Skin epidermis (tissue), 12 donors: ENCODE measurements at regions not wholly inside any gene's neighbourhood (a gene's known extent, or its start where the extent isn't known, plus 50 kb on each side); places are given as distances from the start of the nearest gene placed in this dataset.
"Not testable (repeated sequence)": the region's sequence is repeated elsewhere in the genome, so short reads cannot be mapped to it uniquely, and the experiment has no call there.

Experiments
- H3K27ac ChIP-seq, 21 experiments: fragments of 200-600 bp; sonication (generic) in 11 of 21; one replicate each; pipeline ENCODE4 v1.5.0; 2020; ENCODE audit warnings: mild to moderate bottlenecking in 3 of 21, inconsistent platforms in 2 of 21, moderate library complexity in 2 of 21
- H3K4me3 ChIP-seq, 7 experiments: fragments of 200-600 bp; sonication (generic) in 2 of 7; one replicate each; pipeline ENCODE4 v1.5.0; 2020; ENCODE audit warnings: inconsistent platforms in 2 of 7, mild to moderate bottlenecking in 2 of 7, moderate library complexity in 1 of 7

GRCh38 chr5:121525706-121526105, 326.0 kb upstream of the FTMT start:
- no peak overlapping the region for H3K4me3 ChIP-seq
- H3K27ac ChIP-seq, result no peak overlapping the region

GRCh38 chr5:121526908-121527307, 324.8 kb upstream of the FTMT start:
- no peak overlapping the region for H3K27ac ChIP-seq

GRCh38 chr5:121533814-121534213, 317.9 kb upstream of the FTMT start:
- Histone ChIP-seq H3K4me3 (no peak overlapping the region), H3K27ac (peak overlapping the region in 1 of 21 experiments; percentile 34)

More at GRCh38 chr5:121526908-121527307, 324.8 kb upstream of the FTMT start:
- no peak overlapping the region for H3K4me3 ChIP-seq

- no peak overlapping the region for H3K4me3 ChIP-seq
Measured at GRCh38 chr5:121550989-121551388, 300.7 kb upstream of the FTMT start.

GRCh38 chr5:121559832-121560231, 291.9 kb upstream of the FTMT start:
- no peak overlapping the region for H3K27ac ChIP-seq
- H3K4me3 ChIP-seq, result no peak overlapping the region

More at GRCh38 chr5:121550989-121551388, 300.7 kb upstream of the FTMT start:
- no peak overlapping the region for H3K27ac ChIP-seq

GRCh38 chr5:121572061-121572460, 279.6 kb upstream of the FTMT start:
- Histone ChIP-seq H3K27ac (no peak overlapping the region), H3K4me3 (no peak overlapping the region)

- no peak overlapping the region for H3K27ac ChIP-seq
- H3K4me3 ChIP-seq, result no peak overlapping the region
Measured at GRCh38 chr5:121573721-121574382, 277.8 kb upstream of the FTMT start.

- no peak overlapping the region for H3K27ac ChIP-seq
- H3K4me3 ChIP-seq, result no peak overlapping the region
Measured at GRCh38 chr5:121581588-121581987, 270.1 kb upstream of the FTMT start.

- Histone ChIP-seq H3K4me3 (no peak overlapping the region), H3K27ac (no peak overlapping the region)
Measured at GRCh38 chr5:121596882-121597281, 254.8 kb upstream of the FTMT start.

- Histone ChIP-seq H3K4me3 (no peak overlapping the region), H3K27ac (no peak overlapping the region)
Measured at GRCh38 chr5:121608826-121609225, 242.9 kb upstream of the FTMT start.

- no peak overlapping the region for H3K27ac ChIP-seq
- no peak overlapping the region for H3K4me3 ChIP-seq
Measured at GRCh38 chr5:121624035-121624434, 227.6 kb upstream of the FTMT start.

- H3K4me3 ChIP-seq, result no peak overlapping the region
- H3K27ac ChIP-seq, result no peak overlapping the region
Measured at GRCh38 chr5:121628783-121629182, 222.9 kb upstream of the FTMT start.

- Histone ChIP-seq H3K4me3 (no peak overlapping the region), H3K27ac (no peak overlapping the region)
Measured at GRCh38 chr5:121630402-121630801, 221.3 kb upstream of the FTMT start.

GRCh38 chr5:121634946-121635345, 216.7 kb upstream of the FTMT start:
- Histone ChIP-seq H3K4me3 (no peak overlapping the region), H3K27ac (no peak overlapping the region)

GRCh38 chr5:121638126-121638525, 213.6 kb upstream of the FTMT start:
- Histone ChIP-seq H3K27ac (no peak overlapping the region), H3K4me3 (no peak overlapping the region)

GRCh38 chr5:121640298-121640697, 211.4 kb upstream of the FTMT start:
- Histone ChIP-seq H3K4me3 (no peak overlapping the region), H3K27ac (no peak overlapping the region)

GRCh38 chr5:121658221-121658620, 193.5 kb upstream of the FTMT start:
- no peak overlapping the region for H3K4me3 ChIP-seq
- H3K27ac ChIP-seq, result no peak overlapping the region

GRCh38 chr5:121660142-121660541, 191.5 kb upstream of the FTMT start:
- no peak overlapping the region for H3K27ac ChIP-seq
- H3K4me3 ChIP-seq, result no peak overlapping the region

GRCh38 chr5:121665542-121665941, 186.1 kb upstream of the FTMT start:
- H3K27ac ChIP-seq, H3K4me3 ChIP-seq: not testable (repeated sequence)

GRCh38 chr5:121667292-121667691, 184.4 kb upstream of the FTMT start:
- no peak overlapping the region for H3K4me3 ChIP-seq
- H3K27ac ChIP-seq, result no peak overlapping the region

- H3K27ac ChIP-seq, result no peak overlapping the region
- H3K4me3 ChIP-seq, result no peak overlapping the region
Measured at GRCh38 chr5:121668635-121669034, 183.0 kb upstream of the FTMT start.

GRCh38 chr5:121671624-121672023, 180.1 kb upstream of the FTMT start:
- no peak overlapping the region for H3K27ac ChIP-seq
- no peak overlapping the region for H3K4me3 ChIP-seq
